Testis (tissue), 2 donors: ENCODE measurements at regions not wholly inside any gene's neighbourhood (a gene's known extent, or its start where the extent isn't known, plus 50 kb on each side); places are given as distances from the start of the nearest gene placed in this dataset.

ENCODE experiments used
- DNase-seq: peaks from one replicate; pipeline ENCODE4 v3.0.0-alpha.2; 2019
- H3K27ac ChIP-seq, 2 donors: fragments of 200-600 bp; sonication (generic); one replicate each; pipeline ENCODE4 v1.5.1; 2019
- H3K27me3 ChIP-seq: fragments of 200-600 bp; sonication (generic); one replicate; pipeline ENCODE4 v1.5.1; 2019
- H3K36me3 ChIP-seq: fragments of 200-600 bp; sonication (generic); one replicate; pipeline ENCODE4 v1.5.1; 2017; ENCODE audit warnings: low read depth; ENCODE audit errors: missing control alignments
- H3K4me1 ChIP-seq: fragments of 200-600 bp; sonication (generic); one replicate; pipeline ENCODE4 v1.5.1; 2019
- H3K4me3 ChIP-seq, 2 donors: fragments of 200-600 bp; sonication (generic); one replicate each; pipeline ENCODE4 v1.5.1; 2017 to 2019
- H3K9me3 ChIP-seq: fragments of 200-600 bp; sonication (generic); one replicate; pipeline ENCODE4 v1.5.1; 2017
- POLR2A ChIP-seq: fragments of 450-650 bp; IDR thresholded peaks from one replicate; pipeline ENCODE4 v1.6.1; 2017; ENCODE audit warnings: antibody characterized with exemption, mild to moderate bottlenecking, moderate library complexity
- WGBS, 2 donors: methylation state at CpG; one replicate each; pipeline ENCODE4 v1.1.5; 2018; 5-methylcytosine and 5-hydroxymethylcytosine counted together
- intact Hi-C: fragments of 100-400 bp; cut with DNase I; formaldehyde crosslinking; loops from one replicate; pipeline ENCODE4 v1.15.1; 2023; ENCODE audit warnings: low total_unique reads
- TF ChIP-seq, protein P1 (sequence below), 3 experiments: fragments of 450-650 bp in 2 of 3; fragments of 200-600 bp in 1 of 3; sonication (generic) in 1 of 3; IDR thresholded peaks; one replicate each; pipeline ENCODE4 v1.5.1; 2016 to 2019; ENCODE audit warnings: antibody characterized with exemption in 3 of 3, mild to moderate bottlenecking in 2 of 3, moderate library complexity in 1 of 3

DNA sequence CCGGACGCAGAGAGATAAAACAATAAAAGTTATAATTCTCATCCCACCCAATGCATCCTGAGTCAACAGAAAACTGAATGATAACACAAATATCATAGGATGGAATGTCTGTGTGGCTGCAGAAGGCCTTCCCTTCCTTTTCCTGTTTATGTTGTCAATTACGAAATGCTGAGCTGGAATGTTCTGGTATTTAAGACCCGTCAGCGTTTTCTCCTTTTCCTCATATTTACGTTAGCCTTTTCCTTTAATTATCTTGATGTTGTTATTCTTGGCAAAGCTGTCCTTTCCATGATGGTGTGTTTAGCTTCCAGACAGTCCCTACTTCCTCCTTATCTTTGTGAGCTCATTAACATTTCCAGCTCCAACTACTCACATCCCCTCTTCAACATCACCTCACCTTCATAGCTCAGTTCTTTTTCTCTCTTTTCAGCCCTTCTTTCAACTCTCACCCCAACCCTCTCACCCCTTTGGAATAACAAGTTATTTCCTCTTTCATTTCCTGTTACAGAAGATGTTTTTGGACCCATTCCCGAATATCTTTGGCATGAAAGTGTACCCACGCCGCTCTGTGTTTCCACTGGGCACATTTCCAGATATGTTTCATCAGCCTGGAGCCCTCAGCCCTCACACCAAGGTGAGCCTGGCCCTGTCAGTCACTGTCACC lies 221.6 kb downstream of the NR2F1-AS1 start:
- Histone ChIP-seq H3K27me3 (no peaks in the 10 kb centered on the region), H3K36me3 (no peaks in the 10 kb centered on the region), H3K4me3 (no peak overlapping the region), H3K27ac (no peak overlapping the region), H3K4me1 (no peaks in the 10 kb centered on the region), H3K9me3 (no peaks in the 10 kb centered on the region)
- 41% methylated on average over 9 of the region's 9 CpGs for WGBS, 2 donors
- intact Hi-C loops: no loop called here
- DNase-seq: no peak
- no peak for TF ChIP-seq POLR2A
- TF ChIP-seq, protein P1, sequence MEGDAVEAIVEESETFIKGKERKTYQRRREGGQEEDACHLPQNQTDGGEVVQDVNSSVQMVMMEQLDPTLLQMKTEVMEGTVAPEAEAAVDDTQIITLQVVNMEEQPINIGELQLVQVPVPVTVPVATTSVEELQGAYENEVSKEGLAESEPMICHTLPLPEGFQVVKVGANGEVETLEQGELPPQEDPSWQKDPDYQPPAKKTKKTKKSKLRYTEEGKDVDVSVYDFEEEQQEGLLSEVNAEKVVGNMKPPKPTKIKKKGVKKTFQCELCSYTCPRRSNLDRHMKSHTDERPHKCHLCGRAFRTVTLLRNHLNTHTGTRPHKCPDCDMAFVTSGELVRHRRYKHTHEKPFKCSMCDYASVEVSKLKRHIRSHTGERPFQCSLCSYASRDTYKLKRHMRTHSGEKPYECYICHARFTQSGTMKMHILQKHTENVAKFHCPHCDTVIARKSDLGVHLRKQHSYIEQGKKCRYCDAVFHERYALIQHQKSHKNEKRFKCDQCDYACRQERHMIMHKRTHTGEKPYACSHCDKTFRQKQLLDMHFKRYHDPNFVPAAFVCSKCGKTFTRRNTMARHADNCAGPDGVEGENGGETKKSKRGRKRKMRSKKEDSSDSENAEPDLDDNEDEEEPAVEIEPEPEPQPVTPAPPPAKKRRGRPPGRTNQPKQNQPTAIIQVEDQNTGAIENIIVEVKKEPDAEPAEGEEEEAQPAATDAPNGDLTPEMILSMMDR (IDR thresholded peaks at IDR 0.05): no peak

DNA sequence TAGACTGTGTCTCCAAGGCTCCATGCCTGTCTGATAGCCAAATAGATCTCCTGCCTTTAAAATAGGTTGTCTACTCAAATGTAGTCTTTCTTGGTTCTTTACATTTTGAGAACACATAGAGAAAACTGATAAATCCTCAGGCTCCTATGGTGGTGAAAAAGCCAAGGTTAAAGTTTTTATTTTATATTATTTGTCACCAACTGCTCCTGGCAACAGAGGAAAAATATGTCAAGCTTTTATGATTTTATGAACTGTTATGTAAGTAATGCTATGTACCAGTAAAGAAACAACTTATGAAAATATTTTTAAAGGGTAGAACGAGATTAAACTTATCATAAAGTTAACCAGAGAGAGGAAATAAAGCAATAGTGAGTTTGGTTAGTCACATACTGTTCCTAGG lies 222.8 kb downstream of the NR2F1-AS1 start:
- TF ChIP-seq, protein P1 (IDR thresholded peaks at IDR 0.05): no peak
- no peak for TF ChIP-seq POLR2A
- no peaks in the 10 kb centered on the region for H3K9me3 ChIP-seq
- H3K4me3 ChIP-seq: no peak overlapping the region
- H3K27me3 ChIP-seq: no peaks in the 10 kb centered on the region
- H3K4me1 ChIP-seq: no peaks in the 10 kb centered on the region
- intact Hi-C loops: no loop called here
- H3K36me3 ChIP-seq: no peaks in the 10 kb centered on the region
- DNase-seq: no peak
- no peak overlapping the region for H3K27ac ChIP-seq
- WGBS, 2 donors: 65 to 88% methylated on average over 1 of the region's 1 CpG

DNA sequence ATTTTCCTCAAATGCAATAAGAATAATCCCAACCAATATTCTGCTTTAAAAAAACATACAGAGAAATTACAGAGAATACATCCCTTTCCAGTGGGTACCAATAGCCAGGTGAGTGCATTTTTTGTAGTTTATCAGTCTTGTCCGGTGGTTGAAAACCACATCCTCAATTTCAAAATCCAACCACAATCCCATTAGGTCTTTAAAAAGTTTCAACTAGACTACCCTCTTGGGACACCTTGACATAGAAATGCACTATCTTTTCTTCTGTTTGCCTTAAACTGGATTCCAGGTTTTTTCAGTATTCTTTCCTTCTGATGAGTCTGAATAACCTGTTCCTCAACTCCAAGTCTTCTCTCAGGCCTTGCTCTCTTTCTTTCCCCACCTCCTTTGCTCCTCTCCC lies 223.3 kb downstream of the NR2F1-AS1 start:
- DNase-seq: no peak
- intact Hi-C loops: no loop called here
- Histone ChIP-seq H3K36me3 (no peaks in the 10 kb centered on the region), H3K4me1 (no peaks in the 10 kb centered on the region), H3K9me3 (no peaks in the 10 kb centered on the region), H3K4me3 (no peak overlapping the region), H3K27me3 (no peaks in the 10 kb centered on the region), H3K27ac (no peak overlapping the region)
- 89 to 90% methylated on average over 1 of the region's 1 CpG for WGBS, 2 donors
- TF ChIP-seq POLR2A: no peak
- TF ChIP-seq, protein P1 (IDR thresholded peaks at IDR 0.05): no peak

DNA sequence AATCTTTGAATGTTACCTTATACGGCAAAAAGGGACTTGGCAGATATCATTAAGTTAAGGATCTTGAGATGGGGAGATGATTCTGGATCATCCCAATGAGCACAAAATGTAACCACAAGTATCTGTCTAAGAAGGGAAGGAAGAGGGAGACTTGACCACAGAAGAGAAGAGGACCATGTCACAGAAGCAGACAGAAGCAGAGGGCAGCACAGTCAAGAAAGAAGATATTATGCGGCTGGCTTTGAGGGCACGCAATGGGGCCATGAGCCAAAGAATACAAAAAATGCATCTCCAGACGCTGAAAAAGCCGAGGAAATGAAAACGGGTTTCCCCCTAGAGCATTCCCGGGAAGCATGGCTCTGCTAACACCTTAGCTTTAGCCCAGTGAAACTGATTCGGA lies 225.3 kb downstream of the NR2F1-AS1 start:
- Histone ChIP-seq H3K4me1 (no peaks in the 10 kb centered on the region), H3K36me3 (no peaks in the 10 kb centered on the region), H3K4me3 (no peak overlapping the region)

More for the DNA sequence above, 225.3 kb downstream of the NR2F1-AS1 start:
- no peak for DNase-seq
- intact Hi-C loops: no loop called here
- Histone ChIP-seq H3K27me3 (no peaks in the 10 kb centered on the region), H3K9me3 (no peaks in the 10 kb centered on the region), H3K27ac (no peak overlapping the region)
- TF ChIP-seq POLR2A: no peak
- TF ChIP-seq, protein P1 (IDR thresholded peaks at IDR 0.05): no peak
- 87 to 94% methylated on average over 8 of the region's 8 CpGs for WGBS, 2 donors
